ENCODE measurements at regions not wholly inside any gene's neighbourhood (a gene's known extent, or its start where the extent isn't known, plus 50 kb on each side); places are given as distances from the start of the nearest gene placed in this dataset.

DNA sequence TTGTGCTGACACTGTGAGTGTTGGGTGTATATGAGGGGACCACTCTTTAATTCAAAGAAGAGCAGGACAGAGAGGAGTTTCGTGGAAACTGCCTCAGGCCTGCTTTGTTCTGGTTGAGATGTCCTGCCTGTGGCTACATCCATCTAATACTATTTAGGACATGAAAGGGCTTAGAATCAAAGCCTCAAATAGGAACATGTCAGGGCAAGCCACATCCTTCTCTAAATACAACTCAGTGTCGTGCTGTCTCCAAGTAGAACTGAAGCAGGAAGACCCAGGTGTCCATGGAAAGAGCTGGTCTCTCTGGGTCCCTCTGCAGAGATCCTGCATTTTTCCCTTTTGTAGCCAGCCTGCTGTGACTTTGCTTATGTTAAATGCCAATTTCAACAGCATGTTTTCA, 156.2 kb upstream of the UMPS start:
- H3K79me2 ChIP-seq, result no peaks in the 10 kb centered on the region

DNA sequence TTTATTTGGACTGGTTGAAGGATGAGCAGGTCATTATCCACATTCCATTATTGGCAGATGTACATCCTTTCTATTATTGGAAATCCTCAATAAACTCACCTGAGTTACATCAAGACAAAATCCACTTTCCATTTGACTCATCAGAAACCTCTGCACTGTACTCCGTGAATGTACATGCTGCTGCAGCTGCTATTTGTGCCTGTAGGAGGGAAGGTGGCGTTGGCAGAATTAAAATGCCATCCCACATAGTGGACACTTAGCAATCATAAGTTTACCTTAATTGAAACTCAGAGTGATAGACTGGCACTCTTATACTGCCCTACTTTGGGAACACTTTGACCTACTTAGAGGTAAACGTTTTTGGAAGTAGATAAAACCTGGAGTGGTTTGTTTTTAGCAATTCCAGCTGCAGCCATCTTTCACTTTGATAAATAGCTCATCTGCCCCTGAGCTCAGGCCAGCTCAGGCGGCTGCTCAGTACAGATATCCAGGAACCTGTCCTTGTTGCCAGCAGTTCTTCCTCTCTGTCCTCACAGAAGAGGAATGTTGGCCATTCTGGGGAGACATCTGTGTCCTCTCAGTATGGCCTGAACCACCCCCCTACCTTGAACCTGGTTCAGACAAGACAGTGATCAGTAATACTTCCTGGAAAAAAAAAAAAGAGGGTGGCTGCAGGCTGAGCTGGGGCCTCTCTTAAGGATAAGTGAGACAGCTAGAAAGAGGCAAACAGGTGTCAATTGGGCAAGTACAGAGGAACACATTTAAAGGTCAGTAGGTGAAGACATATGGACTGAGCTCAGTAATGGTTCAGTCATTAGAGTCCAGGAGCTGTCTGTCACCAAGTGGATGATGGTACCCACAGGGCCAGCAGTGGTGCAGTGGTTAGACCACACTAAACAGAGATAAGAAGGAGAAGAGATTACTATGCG, 153.4 kb upstream of the UMPS start:
- TF ChIP-seq, protein P1, sequence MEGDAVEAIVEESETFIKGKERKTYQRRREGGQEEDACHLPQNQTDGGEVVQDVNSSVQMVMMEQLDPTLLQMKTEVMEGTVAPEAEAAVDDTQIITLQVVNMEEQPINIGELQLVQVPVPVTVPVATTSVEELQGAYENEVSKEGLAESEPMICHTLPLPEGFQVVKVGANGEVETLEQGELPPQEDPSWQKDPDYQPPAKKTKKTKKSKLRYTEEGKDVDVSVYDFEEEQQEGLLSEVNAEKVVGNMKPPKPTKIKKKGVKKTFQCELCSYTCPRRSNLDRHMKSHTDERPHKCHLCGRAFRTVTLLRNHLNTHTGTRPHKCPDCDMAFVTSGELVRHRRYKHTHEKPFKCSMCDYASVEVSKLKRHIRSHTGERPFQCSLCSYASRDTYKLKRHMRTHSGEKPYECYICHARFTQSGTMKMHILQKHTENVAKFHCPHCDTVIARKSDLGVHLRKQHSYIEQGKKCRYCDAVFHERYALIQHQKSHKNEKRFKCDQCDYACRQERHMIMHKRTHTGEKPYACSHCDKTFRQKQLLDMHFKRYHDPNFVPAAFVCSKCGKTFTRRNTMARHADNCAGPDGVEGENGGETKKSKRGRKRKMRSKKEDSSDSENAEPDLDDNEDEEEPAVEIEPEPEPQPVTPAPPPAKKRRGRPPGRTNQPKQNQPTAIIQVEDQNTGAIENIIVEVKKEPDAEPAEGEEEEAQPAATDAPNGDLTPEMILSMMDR (IDR thresholded peaks at IDR 0.05), result no peak
- H3K9ac ChIP-seq, result no peak overlapping the region
- H3K9me3 ChIP-seq (ENCODE audit: control insufficient read depth, low read length), result no peaks in the 10 kb centered on the region
- H3K79me2 ChIP-seq, result no peaks in the 10 kb centered on the region
- no peaks in the 10 kb centered on the region for H3K36me3 ChIP-seq (ENCODE audit: control insufficient read depth, insufficient read depth, low read length)
- no peaks in the 10 kb centered on the region for H3K4me1 ChIP-seq
- H3K4me3 ChIP-seq (ENCODE audit: low read depth, low read length), result no peak overlapping the region
- no peak overlapping the region for H2AFZ ChIP-seq
- no peak overlapping the region for H3K4me2 ChIP-seq (ENCODE audit: low read length)
- H3K27ac ChIP-seq, result no peak overlapping the region
- no peaks in the 10 kb centered on the region for H3K27me3 ChIP-seq (ENCODE audit: control insufficient read depth, insufficient read depth, low read length)

More for the DNA sequence above, 156.2 kb upstream of the UMPS start:
- Histone ChIP-seq H3K4me3 (ENCODE audit: low read depth, low read length) (no peak overlapping the region), H3K27ac (no peak overlapping the region), H3K9me3 (ENCODE audit: control insufficient read depth, low read length) (no peaks in the 10 kb centered on the region), H2AFZ (no peak overlapping the region), H3K36me3 (ENCODE audit: control insufficient read depth, insufficient read depth, low read length) (no peaks in the 10 kb centered on the region), H3K4me1 (no peaks in the 10 kb centered on the region), H3K27me3 (ENCODE audit: control insufficient read depth, insufficient read depth, low read length) (no peaks in the 10 kb centered on the region), H3K9ac (no peak overlapping the region), H3K4me2 (ENCODE audit: low read length) (no peak overlapping the region)
- TF ChIP-seq, protein P1 (IDR thresholded peaks at IDR 0.05), result no peak

GRCh38 chr3:124577494-124578167, 152.6 kb upstream of the UMPS start:
- H3K79me2 ChIP-seq, result no peaks in the 10 kb centered on the region
- H3K27me3 ChIP-seq (ENCODE audit: control insufficient read depth, insufficient read depth, low read length), result no peaks in the 10 kb centered on the region
- H3K4me2 ChIP-seq (ENCODE audit: low read length), result no peak overlapping the region
- H3K36me3 ChIP-seq (ENCODE audit: control insufficient read depth, insufficient read depth, low read length), result no peaks in the 10 kb centered on the region
- no peak overlapping the region for H3K27ac ChIP-seq
- H2AFZ ChIP-seq, result no peak overlapping the region
- H3K9me3 ChIP-seq (ENCODE audit: control insufficient read depth, low read length), result no peaks in the 10 kb centered on the region
- TF ChIP-seq, protein P1 (IDR thresholded peaks at IDR 0.05), result no peak
- H3K4me1 ChIP-seq, result no peaks in the 10 kb centered on the region
- H3K4me3 ChIP-seq (ENCODE audit: low read depth, low read length), result no peak overlapping the region
- H3K9ac ChIP-seq, result no peak overlapping the region

DNA sequence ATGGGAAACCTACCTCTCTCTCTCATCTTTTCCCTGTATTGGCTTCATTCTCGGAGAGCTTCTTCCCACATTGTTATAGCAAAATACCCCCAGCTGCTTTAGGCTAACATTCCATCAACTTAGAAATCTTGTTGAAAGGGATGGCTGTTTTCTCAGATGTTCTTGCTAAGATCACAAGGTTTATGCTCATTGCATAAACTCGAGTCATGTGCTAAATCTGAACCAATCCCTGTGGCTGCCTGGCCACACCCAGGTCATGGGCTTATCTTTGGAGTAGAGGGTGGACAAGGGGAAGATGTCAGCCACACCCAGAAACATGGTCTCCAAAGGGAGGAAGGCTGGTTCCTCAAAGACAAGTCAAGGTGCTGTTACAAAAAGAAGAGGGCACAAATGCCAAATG, 150.6 kb upstream of the UMPS start:
- Histone ChIP-seq H3K4me1 (peaks cover 7% of the 10 kb centered on the region), H3K79me2 (no peaks in the 10 kb centered on the region)

More for the DNA sequence above, 150.6 kb upstream of the UMPS start:
- Histone ChIP-seq H3K4me2 (ENCODE audit: low read length) (no peak overlapping the region), H3K9me3 (ENCODE audit: control insufficient read depth, low read length) (no peaks in the 10 kb centered on the region), H3K9ac (no peak overlapping the region), H3K27ac (no peak overlapping the region), H3K36me3 (ENCODE audit: control insufficient read depth, insufficient read depth, low read length) (no peaks in the 10 kb centered on the region), H3K27me3 (ENCODE audit: control insufficient read depth, insufficient read depth, low read length) (no peaks in the 10 kb centered on the region), H3K4me3 (ENCODE audit: low read depth, low read length) (no peak overlapping the region), H2AFZ (no peak overlapping the region)
- TF ChIP-seq, protein P1 (IDR thresholded peaks at IDR 0.05), result no peak

Data from parathyroid adenoma (tissue), 2 donors.